HEK293 (cell line): ENCODE measurements at regions not wholly inside any gene's neighbourhood (a gene's known extent, or its start where the extent isn't known, plus 50 kb on each side); places are given as distances from the start of the nearest gene placed in this dataset.

Experiments
- CTCF ChIA-PET: fragments of 350-600 bp; formaldehyde crosslinking; extraction: SDS; loops from one replicate; lab custom pipeline; 2021; ENCODE audit warnings: antibody characterized with exemption; lab: Yijun Ruan, JAX
- POLR2A ChIA-PET: fragments of 300-600 bp; formaldehyde crosslinking; extraction: SDS; loops from one replicate; lab custom pipeline; 2020; ENCODE audit warnings: antibody characterized with exemption, inconsistent platforms; lab: Yijun Ruan, JAX
- H3K27ac ChIP-seq: fragments of 200-500 bp; sonication (Bioruptor generic); 2 replicates; pipeline ENCODE4 v1.5.1; 2014; ENCODE audit warnings: low read depth, low read length, control low read depth, inconsistent platforms; ENCODE audit errors: extremely low read depth
- H3K36me3 ChIP-seq, 2 experiments: fragments of 200-500 bp in 1 of 2; sonication (Bioruptor generic) in 1 of 2; 1 replicate in 1 of 2; 2 replicates in 1 of 2; pipeline ENCODE4 v1.5.1; 2014 to 2017; ENCODE audit warnings: inconsistent platforms in 2 of 2, low read length in 2 of 2; ENCODE audit not compliant: control insufficient read depth in 2 of 2, insufficient read depth in 1 of 2
- H3K4me1 ChIP-seq: fragments of 200-500 bp; sonication (Bioruptor generic); 2 replicates; pipeline ENCODE4 v1.5.1; 2014; ENCODE audit warnings: mild to moderate bottlenecking, low read length, inconsistent platforms; ENCODE audit not compliant: control insufficient read depth, insufficient read depth
- H3K4me3 ChIP-seq: 2 replicates; pipeline ENCODE4 v1.5.1; 2011; ENCODE audit warnings: low read depth, mild to moderate bottlenecking, control low read depth, low read length, moderate library complexity
- H3K9me3 ChIP-seq: fragments of 200-500 bp; sonication (Bioruptor generic); 2 replicates; pipeline ENCODE4 v1.5.1; 2014; ENCODE audit warnings: low read depth, low read length, inconsistent platforms; ENCODE audit not compliant: control insufficient read depth, insufficient read depth
- CTCF ChIP-seq: fragments of 450-650 bp; formaldehyde crosslinking; IDR thresholded peaks from 2 replicates; pipeline ENCODE4 v1.5.1; 2016; ENCODE audit warnings: missing biosample characterization, missing genetic modification characterization
- GFI1B ChIP-seq: fragments of 450-650 bp; formaldehyde crosslinking; IDR thresholded peaks from 2 replicates; pipeline ENCODE4 v1.5.1; 2016; ENCODE audit warnings: missing biosample characterization, missing genetic modification characterization
- GLI2 ChIP-seq: fragments of 450-650 bp; formaldehyde crosslinking; IDR thresholded peaks from 2 replicates; pipeline ENCODE4; 2017; ENCODE audit warnings: missing biosample characterization, missing genetic modification characterization, low read depth, borderline replicate concordance
- PRDM10 ChIP-seq: fragments of 450-650 bp; formaldehyde crosslinking; IDR thresholded peaks from 2 replicates; pipeline ENCODE4 v1.5.1; 2016; ENCODE audit warnings: missing biosample characterization, missing genetic modification characterization
- SP2 ChIP-seq: fragments of 450-650 bp; formaldehyde crosslinking; IDR thresholded peaks from 2 replicates; pipeline ENCODE4 v1.5.1; 2016; ENCODE audit warnings: missing biosample characterization, missing genetic modification characterization
- YY1 ChIP-seq: fragments of 450-650 bp; formaldehyde crosslinking; IDR thresholded peaks from 2 replicates; pipeline ENCODE4 v1.5.1; 2018; ENCODE audit warnings: missing biosample characterization, missing genetic modification characterization
- ZNF112 ChIP-seq: fragments of 450-650 bp; formaldehyde crosslinking; IDR thresholded peaks from 2 replicates; pipeline ENCODE4 v1.5.0; 2017; ENCODE audit warnings: missing biosample characterization, missing genetic modification characterization
- ZNF146 ChIP-seq: fragments of 450-650 bp; formaldehyde crosslinking; IDR thresholded peaks from 2 replicates; pipeline ENCODE4 v1.5.1; 2016; ENCODE audit warnings: missing biosample characterization, missing genetic modification characterization
- ZNF18 ChIP-seq: fragments of 450-650 bp; formaldehyde crosslinking; IDR thresholded peaks from 2 replicates; pipeline ENCODE4 v1.5.1; 2016; ENCODE audit warnings: missing biosample characterization, missing genetic modification characterization
- ZNF19 ChIP-seq: fragments of 450-650 bp; formaldehyde crosslinking; IDR thresholded peaks from 2 replicates; pipeline ENCODE4; 2016; ENCODE audit warnings: missing biosample characterization, missing genetic modification characterization, low read depth
- ZNF202 ChIP-seq: fragments of 450-650 bp; formaldehyde crosslinking; IDR thresholded peaks from 2 replicates; pipeline ENCODE4 v1.5.1; 2016; ENCODE audit warnings: missing biosample characterization, missing genetic modification characterization, borderline replicate concordance
- ZNF423 ChIP-seq: fragments of 450-650 bp; formaldehyde crosslinking; IDR thresholded peaks from 2 replicates; pipeline ENCODE4 v1.5.1; 2016; ENCODE audit warnings: missing biosample characterization, missing genetic modification characterization
- ZNF433 ChIP-seq: fragments of 450-650 bp; formaldehyde crosslinking; IDR thresholded peaks from 2 replicates; pipeline ENCODE4 v1.5.1; 2016; ENCODE audit warnings: missing biosample characterization, missing genetic modification characterization, low read depth
- ZNF561 ChIP-seq: fragments of 450-650 bp; IDR thresholded peaks from 2 replicates; pipeline ENCODE4 v1.5.1; 2018; ENCODE audit warnings: missing biosample characterization, missing genetic modification characterization, borderline replicate concordance
- ZNF645 ChIP-seq: fragments of 450-650 bp; formaldehyde crosslinking; IDR thresholded peaks from 2 replicates; pipeline ENCODE4; 2016; ENCODE audit warnings: missing biosample characterization, missing genetic modification characterization
- ZNF692 ChIP-seq: fragments of 450-650 bp; formaldehyde crosslinking; IDR thresholded peaks from 2 replicates; pipeline ENCODE4 v1.5.1; 2016; ENCODE audit warnings: missing biosample characterization, missing genetic modification characterization
- ZNF707 ChIP-seq: fragments of 450-650 bp; formaldehyde crosslinking; IDR thresholded peaks from 2 replicates; pipeline ENCODE4 v1.5.1; 2016; ENCODE audit warnings: missing biosample characterization, missing genetic modification characterization
- ZSCAN18 ChIP-seq: fragments of 450-650 bp; formaldehyde crosslinking; IDR thresholded peaks from 2 replicates; pipeline ENCODE4 v1.5.1; 2016; ENCODE audit warnings: missing biosample characterization, missing genetic modification characterization

GRCh38 chr7:24227068-24227467 lies 56.9 kb upstream of the NPY start:
- Histone ChIP-seq H3K4me3 (no peak overlapping the region), H3K27ac (no peak overlapping the region), H3K9me3 (no peaks in the 10 kb centered on the region), H3K4me1 (no peaks in the 10 kb centered on the region), H3K36me3 (no peaks in the 10 kb centered on the region)
- CTCF ChIA-PET, result interaction anchor here (0.6 to 1.2 kb wide), 3 partner anchors 38 to 74 kb away, joined by 3 read pairs; no protein-coding TSS in a partner anchor
- no peak for TF ChIP-seq ZSCAN18 (tag by site-specific recombination)
- no peak for TF ChIP-seq GLI2 (tag by site-specific recombination)
- TF ChIP-seq PRDM10, result no peak
- TF ChIP-seq ZNF561 (tag by site-specific recombination), result no peak
- TF ChIP-seq ZNF433, result no peak
- TF ChIP-seq ZNF146 (tag by site-specific recombination), result no peak
- TF ChIP-seq SP2 (tag by site-specific recombination), result no peak
- TF ChIP-seq ZNF707, result no peak
- TF ChIP-seq ZNF112 (tag by site-specific recombination), result no peak
- TF ChIP-seq ZNF692 (tag by site-specific recombination), result no peak
- no peak for TF ChIP-seq YY1
- no peak for TF ChIP-seq GFI1B (tag by site-specific recombination)
- TF ChIP-seq ZNF19 (tag by site-specific recombination), result no peak
- no peak for TF ChIP-seq ZNF18 (tag by site-specific recombination)
- TF ChIP-seq ZNF645 (tag by site-specific recombination), result no peak
- TF ChIP-seq ZNF423 (tag by site-specific recombination), result no peak
- no peak for TF ChIP-seq ZNF202 (tag by site-specific recombination)
- no peak for TF ChIP-seq CTCF
- POLR2A ChIA-PET, result no interaction called here
